Vagina (tissue), 2 donors: ENCODE measurements at regions not wholly inside any gene's neighbourhood (a gene's known extent, or its start where the extent isn't known, plus 50 kb on each side); places are given as distances from the start of the nearest gene placed in this dataset.

ENCODE experiments used
- DNase-seq, 2 donors: peaks; one replicate each; pipeline ENCODE4 v3.0.0-alpha.2; 2017; ENCODE audit errors: extremely low spot score in 2 of 2
- H3K27ac ChIP-seq: fragments of 200-600 bp; sonication (generic); one replicate; pipeline ENCODE4 v1.5.1; 2019
- H3K27me3 ChIP-seq: fragments of 200-600 bp; sonication (generic); one replicate; pipeline ENCODE4 v1.5.1; 2019
- H3K36me3 ChIP-seq, 2 donors: fragments of 200-600 bp; sonication (generic); one replicate each; pipeline ENCODE4 v1.5.1; 2017 to 2019
- H3K4me1 ChIP-seq: fragments of 200-600 bp; sonication (generic); one replicate; pipeline ENCODE4 v1.5.1; 2019
- H3K4me3 ChIP-seq, 2 donors: fragments of 200-600 bp; sonication (generic); 1 replicate in 1 of 2; 2 replicates in 1 of 2; pipeline ENCODE4 v1.5.1; 2016 to 2019
- H3K9me3 ChIP-seq: fragments of 200-600 bp; sonication (generic); one replicate; pipeline ENCODE4 v1.5.1; 2019
- POLR2A ChIP-seq, 2 donors: fragments of 450-650 bp; IDR thresholded peaks; one replicate each; pipeline ENCODE4 v1.6.1; 2017; ENCODE audit warnings: antibody characterized with exemption in 2 of 2, mild to moderate bottlenecking in 2 of 2, moderate library complexity in 2 of 2
- POLR2AphosphoS5 ChIP-seq, 2 donors: sonication (generic); formaldehyde crosslinking; IDR thresholded peaks; one replicate each; pipeline ENCODE4 v1.9.0; 2017; ENCODE audit warnings: antibody characterized with exemption in 2 of 2, mild to moderate bottlenecking in 2 of 2, low read depth in 1 of 2; ENCODE audit not compliant: insufficient read depth in 1 of 2
- intact Hi-C: fragments of 100-400 bp; cut with DNase I; formaldehyde crosslinking; loops from one replicate; pipeline ENCODE4 v1.15.1; 2023
- TF ChIP-seq, protein P1 (sequence below), 3 experiments: fragments of 450-650 bp in 2 of 3; fragments of 200-600 bp in 1 of 3; sonication (generic) in 1 of 3; IDR thresholded peaks; one replicate each; pipeline ENCODE4 v1.5.1; 2017 to 2019; ENCODE audit warnings: antibody characterized with exemption in 3 of 3, mild to moderate bottlenecking in 2 of 3, moderate library complexity in 2 of 3

DNA sequence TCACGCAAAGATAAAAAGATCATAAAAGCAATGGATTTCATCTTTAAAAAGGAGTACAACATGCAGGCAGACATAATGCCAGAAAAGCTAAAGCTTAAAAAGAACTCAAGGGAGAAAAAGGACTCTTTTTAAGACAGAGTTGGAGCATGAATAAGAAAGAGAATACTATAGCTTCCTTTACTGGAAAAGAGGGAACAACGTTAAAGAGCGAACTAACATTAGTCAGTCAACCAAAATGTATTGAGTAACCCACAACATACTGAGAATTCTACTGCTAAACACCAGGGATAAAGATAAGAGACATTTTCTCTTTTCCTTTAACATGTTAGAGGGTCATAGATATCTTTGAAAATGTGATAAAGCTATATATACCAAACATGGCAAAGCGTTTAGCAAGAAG, 182.0 kb downstream of the DUSP10 start:
- DNase-seq = no peak
- TF ChIP-seq POLR2A (IDR thresholded peaks at IDR 0.05) (no peak), POLR2AphosphoS5 (IDR thresholded peaks at IDR 0.05; ENCODE audit: insufficient read depth in 1 of 2, low read depth in 1 of 2) (no peak)
- TF ChIP-seq, protein P1, sequence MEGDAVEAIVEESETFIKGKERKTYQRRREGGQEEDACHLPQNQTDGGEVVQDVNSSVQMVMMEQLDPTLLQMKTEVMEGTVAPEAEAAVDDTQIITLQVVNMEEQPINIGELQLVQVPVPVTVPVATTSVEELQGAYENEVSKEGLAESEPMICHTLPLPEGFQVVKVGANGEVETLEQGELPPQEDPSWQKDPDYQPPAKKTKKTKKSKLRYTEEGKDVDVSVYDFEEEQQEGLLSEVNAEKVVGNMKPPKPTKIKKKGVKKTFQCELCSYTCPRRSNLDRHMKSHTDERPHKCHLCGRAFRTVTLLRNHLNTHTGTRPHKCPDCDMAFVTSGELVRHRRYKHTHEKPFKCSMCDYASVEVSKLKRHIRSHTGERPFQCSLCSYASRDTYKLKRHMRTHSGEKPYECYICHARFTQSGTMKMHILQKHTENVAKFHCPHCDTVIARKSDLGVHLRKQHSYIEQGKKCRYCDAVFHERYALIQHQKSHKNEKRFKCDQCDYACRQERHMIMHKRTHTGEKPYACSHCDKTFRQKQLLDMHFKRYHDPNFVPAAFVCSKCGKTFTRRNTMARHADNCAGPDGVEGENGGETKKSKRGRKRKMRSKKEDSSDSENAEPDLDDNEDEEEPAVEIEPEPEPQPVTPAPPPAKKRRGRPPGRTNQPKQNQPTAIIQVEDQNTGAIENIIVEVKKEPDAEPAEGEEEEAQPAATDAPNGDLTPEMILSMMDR (IDR thresholded peaks at IDR 0.05) = no peak
- no peaks in the 10 kb centered on the region for H3K27me3 ChIP-seq
- no peaks in the 10 kb centered on the region for H3K36me3 ChIP-seq
- no peaks in the 10 kb centered on the region for H3K4me1 ChIP-seq
- no peaks in the 10 kb centered on the region for H3K9me3 ChIP-seq
- no peak overlapping the region for H3K4me3 ChIP-seq
- intact Hi-C loops = loop anchor here (5.0 kb wide), 1 partner anchor 1527 kb away; no protein-coding TSS in a partner anchor
- H3K27ac ChIP-seq = no peak overlapping the region

DNA sequence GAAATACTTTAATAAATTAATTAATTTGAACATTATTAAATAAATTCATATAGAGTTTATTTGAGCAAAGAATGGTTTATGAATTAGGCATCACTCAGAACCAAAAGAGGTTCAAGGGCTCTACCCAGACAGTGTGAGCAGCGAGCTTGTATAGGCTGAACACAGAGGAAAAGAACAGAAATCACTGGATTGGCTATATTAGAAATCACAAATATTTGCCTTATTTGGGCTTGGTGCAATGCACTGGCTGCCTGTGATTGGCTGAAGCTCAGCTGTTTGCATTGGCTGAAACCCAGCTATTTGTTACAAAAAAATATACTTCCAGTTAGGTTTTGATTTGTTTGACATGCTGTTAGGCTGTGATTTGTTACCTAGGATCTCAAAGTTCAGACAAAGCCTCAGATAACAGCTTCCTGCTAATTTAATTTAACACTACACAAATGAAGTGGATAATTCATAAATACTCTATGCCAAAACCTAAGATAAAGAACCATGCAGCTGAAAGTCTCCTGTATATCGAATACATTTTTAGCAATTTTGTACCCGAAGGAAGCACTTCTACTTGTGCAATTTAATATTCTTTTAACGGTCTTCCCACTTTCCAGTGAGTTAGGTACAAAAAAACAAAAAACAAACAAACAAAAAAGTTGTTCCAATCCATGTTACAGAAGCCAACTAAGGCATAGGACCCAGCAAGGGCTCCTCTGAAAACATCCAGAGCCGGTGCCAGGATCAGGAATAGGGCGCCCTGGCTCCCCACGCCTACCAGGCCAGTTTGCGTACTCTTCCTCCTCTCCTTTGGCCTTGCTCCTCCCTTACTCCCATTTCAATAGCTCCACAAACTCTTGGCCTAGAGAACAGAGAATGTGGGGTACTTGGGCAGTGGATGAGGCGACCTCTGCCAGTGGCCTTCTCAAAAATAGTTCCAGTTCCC, 179.1 kb downstream of the DUSP10 start:
- Histone ChIP-seq H3K36me3 (no peaks in the 10 kb centered on the region), H3K27ac (no peak overlapping the region), H3K9me3 (no peaks in the 10 kb centered on the region), H3K4me3 (no peak overlapping the region), H3K4me1 (no peaks in the 10 kb centered on the region), H3K27me3 (no peaks in the 10 kb centered on the region)
- TF ChIP-seq POLR2A (IDR thresholded peaks at IDR 0.05) = no peak
- TF ChIP-seq, protein P1 (IDR thresholded peaks at IDR 0.05) = no peak
- TF ChIP-seq POLR2AphosphoS5 (IDR thresholded peaks at IDR 0.05; ENCODE audit: insufficient read depth in 1 of 2, low read depth in 1 of 2) = no peak
- intact Hi-C loops = no loop called here
- no peak for DNase-seq

- Histone ChIP-seq H3K4me1 (no peaks in the 10 kb centered on the region), H3K27ac (no peak overlapping the region), H3K9me3 (no peaks in the 10 kb centered on the region), H3K27me3 (no peaks in the 10 kb centered on the region), H3K36me3 (no peaks in the 10 kb centered on the region), H3K4me3 (no peak overlapping the region)
- no peak for DNase-seq
- TF ChIP-seq, protein P1 (IDR thresholded peaks at IDR 0.05) = no peak
- TF ChIP-seq POLR2A (IDR thresholded peaks at IDR 0.05) (no peak), POLR2AphosphoS5 (IDR thresholded peaks at IDR 0.05; ENCODE audit: insufficient read depth in 1 of 2, low read depth in 1 of 2) (no peak)
- intact Hi-C loops = no loop called here
These were observed 178.4 kb downstream of the DUSP10 start for GRCh38 chr1:221563476-221563921.

- H3K9me3 ChIP-seq = no peaks in the 10 kb centered on the region
- H3K4me3 ChIP-seq = no peak overlapping the region
- no peaks in the 10 kb centered on the region for H3K36me3 ChIP-seq
- intact Hi-C loops = no loop called here
- H3K27ac ChIP-seq = no peak overlapping the region
- DNase-seq = no peak
- H3K4me1 ChIP-seq = no peaks in the 10 kb centered on the region
- H3K27me3 ChIP-seq = no peaks in the 10 kb centered on the region
- TF ChIP-seq POLR2A (IDR thresholded peaks at IDR 0.05) = no peak
- TF ChIP-seq POLR2AphosphoS5 (IDR thresholded peaks at IDR 0.05; ENCODE audit: insufficient read depth in 1 of 2, low read depth in 1 of 2) = no peak
- TF ChIP-seq, protein P1 (IDR thresholded peaks at IDR 0.05) = no peak
These were observed 177.0 kb downstream of the DUSP10 start for GRCh38 chr1:221564891-221565290.

GRCh38 chr1:221565711-221566110, 176.2 kb downstream of the DUSP10 start:
- TF ChIP-seq, protein P1 (IDR thresholded peaks at IDR 0.05) = no peak
- TF ChIP-seq POLR2A (IDR thresholded peaks at IDR 0.05) = no peak
- no peak for TF ChIP-seq POLR2AphosphoS5 (IDR thresholded peaks at IDR 0.05; ENCODE audit: insufficient read depth in 1 of 2, low read depth in 1 of 2)
- H3K36me3 ChIP-seq = no peaks in the 10 kb centered on the region
- DNase-seq = no peak
- no peak overlapping the region for H3K4me3 ChIP-seq
- intact Hi-C loops = no loop called here
- H3K27ac ChIP-seq = no peak overlapping the region
- H3K9me3 ChIP-seq = no peaks in the 10 kb centered on the region
- no peaks in the 10 kb centered on the region for H3K4me1 ChIP-seq
- no peaks in the 10 kb centered on the region for H3K27me3 ChIP-seq
